Right ventricle myocardium inferior (tissue), 1 donor: ENCODE measurements at regions not wholly inside any gene's neighbourhood (a gene's known extent, or its start where the extent isn't known, plus 50 kb on each side); places are given as distances from the start of the nearest gene placed in this dataset.

Experiments
- ATAC-seq: fragments of 200-7000 bp; cut with Tn5 transposase; one replicate; pipeline ENCODE4 v1.9.1; 2020; ENCODE audit warnings: mild to moderate bottlenecking, moderate library complexity
- DNase-seq: peaks from one replicate; pipeline ENCODE4 v3.0.0; 2021; ENCODE audit errors: missing footprints
- intact Hi-C: fragments of 100-400 bp; cut with DNase I; formaldehyde crosslinking; loops from one replicate; pipeline ENCODE4 v1.11.0; 2022
- donor health status: DM: no; HTN: yes; CAD: no; lungs with severe emphysema.

GRCh38 chr10:111246136-111246535, 169.3 kb downstream of the ADRA2A start:
- intact Hi-C loops: no loop called here
- DNase-seq (no peak), ATAC-seq (no peak)

GRCh38 chr10:111246814-111247452, 170.1 kb downstream of the ADRA2A start:
- ATAC-seq: no peak
- intact Hi-C loops: no loop called here
- DNase-seq: no peak

GRCh38 chr10:111247781-111248389, 171.1 kb downstream of the ADRA2A start:
- intact Hi-C loops: no loop called here
- DNase-seq (no peak), ATAC-seq (no peak)

- intact Hi-C loops: no loop called here
- ATAC-seq (no peak), DNase-seq (no peak)
Measured at GRCh38 chr10:111249925-111250324, 173.1 kb downstream of the ADRA2A start.

- no peak for ATAC-seq
- DNase-seq: no peak
- intact Hi-C loops: no loop called here
Measured at GRCh38 chr10:111261081-111261615, 184.3 kb downstream of the ADRA2A start.

- intact Hi-C loops: no loop called here
- DNase-seq (no peak), ATAC-seq (no peak)
Measured at GRCh38 chr10:111265341-111265740, 188.5 kb downstream of the ADRA2A start.

- no peak for ATAC-seq
- intact Hi-C loops: no loop called here
- no peak for DNase-seq
Measured at GRCh38 chr10:111266165-111266564, 189.3 kb downstream of the ADRA2A start.

GRCh38 chr10:111267673-111268072, 190.8 kb downstream of the ADRA2A start:
- ATAC-seq: no peak
- intact Hi-C loops: no loop called here
- no peak for DNase-seq

GRCh38 chr10:111273235-111273634, 196.4 kb downstream of the ADRA2A start:
- intact Hi-C loops: no loop called here
- ATAC-seq (no peak), DNase-seq (no peak)

GRCh38 chr10:111273635-111274034, 196.8 kb downstream of the ADRA2A start:
- intact Hi-C loops: no loop called here
- no peak for DNase-seq
- no peak for ATAC-seq

GRCh38 chr10:111275091-111275490, 198.3 kb downstream of the ADRA2A start:
- intact Hi-C loops: no loop called here
- DNase-seq: no peak
- ATAC-seq: no peak

GRCh38 chr10:111277661-111278060, 200.8 kb downstream of the ADRA2A start:
- DNase-seq (no peak), ATAC-seq (no peak)
- intact Hi-C loops: no loop called here

- no peak for DNase-seq
- intact Hi-C loops: no loop called here
- no peak for ATAC-seq
Measured at GRCh38 chr10:111278266-111278665, 201.4 kb downstream of the ADRA2A start.

GRCh38 chr10:111281516-111281915, 204.7 kb downstream of the ADRA2A start:
- ATAC-seq (no peak), DNase-seq (no peak)
- intact Hi-C loops: no loop called here

GRCh38 chr10:111289461-111289860, 212.6 kb downstream of the ADRA2A start:
- intact Hi-C loops: no loop called here
- ATAC-seq (no peak), DNase-seq (no peak)

- ATAC-seq (no peak), DNase-seq (no peak)
- intact Hi-C loops: no loop called here
Measured at GRCh38 chr10:111290649-111291048, 213.8 kb downstream of the ADRA2A start.

- ATAC-seq (no peak), DNase-seq (no peak)
Measured at GRCh38 chr10:111295788-111296187, 219.0 kb downstream of the ADRA2A start.

GRCh38 chr10:111297351-111297848, 220.6 kb downstream of the ADRA2A start:
- no peak for ATAC-seq
- intact Hi-C loops: no loop called here
- no peak for DNase-seq

More at GRCh38 chr10:111295788-111296187, 219.0 kb downstream of the ADRA2A start:
- intact Hi-C loops: no loop called here

GRCh38 chr10:111298031-111298430, 221.2 kb downstream of the ADRA2A start:
- intact Hi-C loops: no loop called here
- ATAC-seq (no peak), DNase-seq (no peak)

GRCh38 chr10:111299037-111299436, 222.2 kb downstream of the ADRA2A start:
- ATAC-seq: no peak
- intact Hi-C loops: no loop called here
- no peak for DNase-seq
